ENCODE measurements at regions not wholly inside any gene's neighbourhood (a gene's known extent, or its start where the extent isn't known, plus 50 kb on each side); places are given as distances from the start of the nearest gene placed in this dataset.
"Not testable (repeated sequence)": the region's sequence is repeated elsewhere in the genome, so short reads cannot be mapped to it uniquely, and the experiment has no call there.

GRCh38 chr1:79150576-79150975, 144.0 kb upstream of the ADGRL4 start:
- Histone ChIP-seq H2BK5ac (ENCODE audit: low read depth, low read length, poor library complexity, severe bottlenecking) (no peak overlapping the region), H3K9me3 (ENCODE audit: control insufficient read depth, low read length) (no peaks in the 10 kb centered on the region), H3K27me3 (ENCODE audit: control insufficient read depth in 1 of 2, insufficient read depth in 1 of 2, low read length in 2 of 2) (no peaks in the 10 kb centered on the region), H2AK5ac (ENCODE audit: low read length, severe bottlenecking) (no peak overlapping the region), H3K23ac (ENCODE audit: low read length in 2 of 2) (no peak overlapping the region), H2AFZ (ENCODE audit: low read depth, low read length) (no peak overlapping the region), H4K8ac (ENCODE audit: low read length) (no peak overlapping the region), H3K79me1 (replicated peaks; ENCODE audit: low read length, poor library complexity, severe bottlenecking) (no peaks in the 10 kb centered on the region), H3K18ac (ENCODE audit: low read depth in 1 of 2, low read length in 2 of 2) (no peak overlapping the region), H3K36me3 (ENCODE audit: control insufficient read depth in 1 of 2, insufficient read depth in 2 of 2, low read depth in 1 of 2, low read length in 2 of 2) (no peaks in the 10 kb centered on the region), H3K27ac (ENCODE audit: low read length, poor library complexity, severe bottlenecking) (no peak overlapping the region), H2BK12ac (ENCODE audit: low read length in 2 of 2) (no peak overlapping the region), H3K4ac (ENCODE audit: low read depth in 1 of 2, low read length in 2 of 2) (no peak overlapping the region), H3K4me2 (ENCODE audit: low read length, poor library complexity, severe bottlenecking) (no peak overlapping the region), H3K9ac (ENCODE audit: low read length) (no peak overlapping the region), H2BK15ac (ENCODE audit: low read depth, poor library complexity, severe bottlenecking) (no peak overlapping the region), H4K91ac (ENCODE audit: low read length) (no peak overlapping the region), H3K14ac (ENCODE audit: low read length in 2 of 2) (no peak overlapping the region), H2BK120ac (ENCODE audit: low read depth, low read length) (no peak overlapping the region), H3K4me3 (ENCODE audit: insufficient read depth in 1 of 2, low read depth in 1 of 2, low read length in 2 of 2) (no peak overlapping the region), H3K4me1 (ENCODE audit: control insufficient read depth, insufficient read depth, low read depth, low read length) (no peaks in the 10 kb centered on the region)
- DNase-seq, result no peak
- WGBS, result no CpG with 5 or more reads among the region's 1 CpG

- not testable (repeated sequence) for H3K79me1 ChIP-seq (replicated peaks; ENCODE audit: low read length, poor library complexity, severe bottlenecking); H3K23ac ChIP-seq (ENCODE audit: low read length in 2 of 2); H3K9me3 ChIP-seq (ENCODE audit: control insufficient read depth, low read length); DNase-seq; H2AK5ac ChIP-seq (ENCODE audit: low read length, severe bottlenecking); H3K4me1 ChIP-seq (ENCODE audit: control insufficient read depth, insufficient read depth, low read depth, low read length); H2BK15ac ChIP-seq (ENCODE audit: low read depth, poor library complexity, severe bottlenecking); H3K36me3 ChIP-seq (ENCODE audit: control insufficient read depth in 1 of 2, insufficient read depth in 2 of 2, low read depth in 1 of 2, low read length in 2 of 2); H3K18ac ChIP-seq (ENCODE audit: low read depth in 1 of 2, low read length in 2 of 2); H2AFZ ChIP-seq (ENCODE audit: low read depth, low read length); H3K4me3 ChIP-seq (ENCODE audit: insufficient read depth in 1 of 2, low read depth in 1 of 2, low read length in 2 of 2); H3K27me3 ChIP-seq (ENCODE audit: control insufficient read depth in 1 of 2, insufficient read depth in 1 of 2, low read length in 2 of 2); H4K8ac ChIP-seq (ENCODE audit: low read length); H2BK5ac ChIP-seq (ENCODE audit: low read depth, low read length, poor library complexity, severe bottlenecking); H2BK120ac ChIP-seq (ENCODE audit: low read depth, low read length); H3K4me2 ChIP-seq (ENCODE audit: low read length, poor library complexity, severe bottlenecking); H3K14ac ChIP-seq (ENCODE audit: low read length in 2 of 2); H3K4ac ChIP-seq (ENCODE audit: low read depth in 1 of 2, low read length in 2 of 2); H3K9ac ChIP-seq (ENCODE audit: low read length); H2BK12ac ChIP-seq (ENCODE audit: low read length in 2 of 2); H4K91ac ChIP-seq (ENCODE audit: low read length); H3K27ac ChIP-seq (ENCODE audit: low read length, poor library complexity, severe bottlenecking)
- WGBS, result 88% methylated on average over 4 of the region's 4 CpGs
These were observed 131.7 kb upstream of the ADGRL4 start for GRCh38 chr1:79138227-79138626.

GRCh38 chr1:79133774-79134364, 127.3 kb upstream of the ADGRL4 start:
- Histone ChIP-seq H3K9ac (ENCODE audit: low read length) (no peak overlapping the region), H3K4me2 (ENCODE audit: low read length, poor library complexity, severe bottlenecking) (no peak overlapping the region), H3K23ac (ENCODE audit: low read length in 2 of 2) (no peak overlapping the region), H2BK12ac (ENCODE audit: low read length in 2 of 2) (no peak overlapping the region), H3K9me3 (ENCODE audit: control insufficient read depth, low read length) (no peaks in the 10 kb centered on the region), H3K14ac (ENCODE audit: low read length in 2 of 2) (no peak overlapping the region), H2BK120ac (ENCODE audit: low read depth, low read length) (no peak overlapping the region), H3K4me1 (ENCODE audit: control insufficient read depth, insufficient read depth, low read depth, low read length) (no peaks in the 10 kb centered on the region), H2BK15ac (ENCODE audit: low read depth, poor library complexity, severe bottlenecking) (no peak overlapping the region), H2AK5ac (ENCODE audit: low read length, severe bottlenecking) (no peak overlapping the region), H2BK5ac (ENCODE audit: low read depth, low read length, poor library complexity, severe bottlenecking) (no peak overlapping the region), H3K27ac (ENCODE audit: low read length, poor library complexity, severe bottlenecking) (no peak overlapping the region), H2AFZ (ENCODE audit: low read depth, low read length) (no peak overlapping the region), H3K79me1 (replicated peaks; ENCODE audit: low read length, poor library complexity, severe bottlenecking) (no peaks in the 10 kb centered on the region), H4K8ac (ENCODE audit: low read length) (no peak overlapping the region), H4K91ac (ENCODE audit: low read length) (no peak overlapping the region), H3K18ac (ENCODE audit: low read depth in 1 of 2, low read length in 2 of 2) (no peak overlapping the region), H3K27me3 (ENCODE audit: control insufficient read depth in 1 of 2, insufficient read depth in 1 of 2, low read length in 2 of 2) (no peaks in the 10 kb centered on the region), H3K4me3 (ENCODE audit: insufficient read depth in 1 of 2, low read depth in 1 of 2, low read length in 2 of 2) (no peak overlapping the region), H3K4ac (ENCODE audit: low read depth in 1 of 2, low read length in 2 of 2) (no peak overlapping the region), H3K36me3 (ENCODE audit: control insufficient read depth in 1 of 2, insufficient read depth in 2 of 2, low read depth in 1 of 2, low read length in 2 of 2) (no peaks in the 10 kb centered on the region)
- DNase-seq, result no peak
- 93% methylated on average over 8 of the region's 8 CpGs for WGBS

- H4K8ac ChIP-seq (ENCODE audit: low read length), result no peak overlapping the region
- no peaks in the 10 kb centered on the region for H3K36me3 ChIP-seq (ENCODE audit: control insufficient read depth in 1 of 2, insufficient read depth in 2 of 2, low read depth in 1 of 2, low read length in 2 of 2)
- no peak overlapping the region for H3K27ac ChIP-seq (ENCODE audit: low read length, poor library complexity, severe bottlenecking)
- H3K27me3 ChIP-seq (ENCODE audit: control insufficient read depth in 1 of 2, insufficient read depth in 1 of 2, low read length in 2 of 2), result no peaks in the 10 kb centered on the region
- H2AK5ac ChIP-seq (ENCODE audit: low read length, severe bottlenecking), result no peak overlapping the region
- H3K4me3 ChIP-seq (ENCODE audit: insufficient read depth in 1 of 2, low read depth in 1 of 2, low read length in 2 of 2), result no peak overlapping the region
- H3K9ac ChIP-seq (ENCODE audit: low read length), result no peak overlapping the region
- no peak overlapping the region for H3K4ac ChIP-seq (ENCODE audit: low read depth in 1 of 2, low read length in 2 of 2)
- no peak overlapping the region for H3K4me2 ChIP-seq (ENCODE audit: low read length, poor library complexity, severe bottlenecking)
- H3K14ac ChIP-seq (ENCODE audit: low read length in 2 of 2), result no peak overlapping the region
- no peak overlapping the region for H2BK12ac ChIP-seq (ENCODE audit: low read length in 2 of 2)
- H2AFZ ChIP-seq (ENCODE audit: low read depth, low read length), result no peak overlapping the region
- no peak overlapping the region for H2BK15ac ChIP-seq (ENCODE audit: low read depth, poor library complexity, severe bottlenecking)
- no peak overlapping the region for H3K18ac ChIP-seq (ENCODE audit: low read depth in 1 of 2, low read length in 2 of 2)
- no peak overlapping the region for H2BK120ac ChIP-seq (ENCODE audit: low read depth, low read length)
- no peak overlapping the region for H3K23ac ChIP-seq (ENCODE audit: low read length in 2 of 2)
- H3K4me1 ChIP-seq (ENCODE audit: control insufficient read depth, insufficient read depth, low read depth, low read length), result no peaks in the 10 kb centered on the region
- H3K79me1 ChIP-seq (replicated peaks; ENCODE audit: low read length, poor library complexity, severe bottlenecking), result no peaks in the 10 kb centered on the region
- H3K9me3 ChIP-seq (ENCODE audit: control insufficient read depth, low read length), result no peaks in the 10 kb centered on the region
- DNase-seq, result no peak
- H4K91ac ChIP-seq (ENCODE audit: low read length), result no peak overlapping the region
- WGBS, result 81% methylated on average over 3 of the region's 3 CpGs
- no peak overlapping the region for H2BK5ac ChIP-seq (ENCODE audit: low read depth, low read length, poor library complexity, severe bottlenecking)
These were observed 125.1 kb upstream of the ADGRL4 start for GRCh38 chr1:79131626-79132025.

Measured in mesenchymal stem cell (in vitro differentiated cells and primary cell).